K562 (cell line): ENCODE measurements at regions not wholly inside any gene's neighbourhood (a gene's known extent, or its start where the extent isn't known, plus 50 kb on each side); places are given as distances from the start of the nearest gene placed in this dataset.

Source experiments
- DNMT1 ChIP-seq: fragments of 450-650 bp; IDR thresholded peaks from 2 replicates; pipeline ENCODE4 v1.6.1; 2016; ENCODE audit warnings: antibody characterized with exemption, mild to moderate bottlenecking
- EGR1 ChIP-seq: fragments of 450-650 bp; conservative IDR thresholded peaks from 2 replicates; pipeline ENCODE4 v1.6.1; 2017; ENCODE audit warnings: mild to moderate bottlenecking
- ERF ChIP-seq: fragments of 450-650 bp; formaldehyde crosslinking; IDR thresholded peaks from 2 replicates; pipeline ENCODE4 v1.4.0; 2020; ENCODE audit warnings: mild to moderate bottlenecking, mixed read lengths
- IRF2 ChIP-seq: sonication (generic); formaldehyde crosslinking; IDR thresholded peaks from 2 replicates; pipeline ENCODE4 v1.8.1; 2022; ENCODE audit warnings: mild to moderate bottlenecking, missing genetic modification reagents
- MEF2A ChIP-seq: IDR thresholded peaks from 2 replicates; pipeline ENCODE4 v1.6.1; 2011; ENCODE audit warnings: low read depth, mild to moderate bottlenecking, low read length, moderate library complexity; ENCODE audit not compliant: control insufficient read depth
- POLR2G ChIP-seq: fragments of 200-400 bp; formaldehyde crosslinking; IDR thresholded peaks from 2 replicates; pipeline ENCODE4 v1.6.1; 2017; ENCODE audit warnings: low read depth, mild to moderate bottlenecking, antibody characterized with exemption, low read length, moderate library complexity
- PTBP1 ChIP-seq: fragments of 200-400 bp; formaldehyde crosslinking; IDR thresholded peaks from 2 replicates; pipeline ENCODE4 v1.6.1; 2017; ENCODE audit warnings: low read depth, low read length
- PYGO2 ChIP-seq: fragments of 450-650 bp; IDR thresholded peaks from 2 replicates; pipeline ENCODE4 v1.6.1; 2016; ENCODE audit warnings: mild to moderate bottlenecking, missing genetic modification characterization, moderate library complexity, missing compliant biosample characterization
- SPI1 ChIP-seq: IDR thresholded peaks from 2 replicates; pipeline ENCODE4 v1.6.1; 2011; ENCODE audit warnings: low read depth, low read length, control low read depth, borderline replicate concordance
- STAT5A ChIP-seq: IDR thresholded peaks from 2 replicates; pipeline ENCODE4 v1.6.1; 2012; ENCODE audit warnings: low read length, inconsistent platforms, borderline replicate concordance
- ZKSCAN3 ChIP-seq: fragments of 250-450 bp; sonication (Bioruptor Pico); IDR thresholded peaks from 2 replicates; pipeline ENCODE4 v1.4.0; 2020
- TF ChIP-seq, protein P1 (sequence below): fragments of 450-650 bp; IDR thresholded peaks from 2 replicates; pipeline ENCODE4 v1.7.1; 2018; ENCODE audit warnings: mild to moderate bottlenecking, low read depth; ENCODE audit not compliant: partially characterized antibody
- TF ChIP-seq, protein P2 (sequence below): fragments of 450-650 bp; formaldehyde crosslinking; IDR thresholded peaks from 2 replicates; pipeline ENCODE4 v1.4.0; 2020; ENCODE audit warnings: mild to moderate bottlenecking, moderate library complexity
- TF ChIP-seq, protein P3 (sequence below), 2 experiments: fragments of 450-650 bp; formaldehyde crosslinking in 1 of 2; IDR thresholded peaks; 2 replicates each; pipeline versions ENCODE4 v1.4.0 to v1.6.1; 2014 to 2020; ENCODE audit warnings: mild to moderate bottlenecking in 2 of 2, borderline replicate concordance in 1 of 2, low read depth in 1 of 2
- TF ChIP-seq, protein P4 (sequence below): fragments of 250-450 bp; sonication (Bioruptor Pico); IDR thresholded peaks from 2 replicates; pipeline ENCODE4 v1.4.0; 2020

DNA sequence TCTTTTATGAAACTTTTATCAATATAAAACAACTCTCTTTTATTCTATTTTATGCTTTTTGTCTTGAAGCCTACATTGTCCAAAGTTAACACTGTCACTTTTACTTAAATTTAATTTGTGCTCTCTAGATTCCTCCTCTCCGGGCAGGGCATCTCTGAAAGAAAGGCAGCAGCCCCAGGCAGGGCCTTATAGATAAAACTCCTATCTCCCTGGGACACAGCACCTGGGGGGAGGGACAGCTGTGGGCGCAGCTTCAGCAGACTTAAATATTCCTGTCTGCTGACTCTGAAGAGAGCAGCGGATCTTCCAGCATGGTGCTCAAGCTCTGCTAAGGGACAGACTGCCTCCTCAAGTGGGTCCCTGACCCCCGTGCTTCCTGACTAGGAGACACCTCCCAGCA is 447.7 kb upstream of the FANCL start (continued):
- TF ChIP-seq, protein P1, sequence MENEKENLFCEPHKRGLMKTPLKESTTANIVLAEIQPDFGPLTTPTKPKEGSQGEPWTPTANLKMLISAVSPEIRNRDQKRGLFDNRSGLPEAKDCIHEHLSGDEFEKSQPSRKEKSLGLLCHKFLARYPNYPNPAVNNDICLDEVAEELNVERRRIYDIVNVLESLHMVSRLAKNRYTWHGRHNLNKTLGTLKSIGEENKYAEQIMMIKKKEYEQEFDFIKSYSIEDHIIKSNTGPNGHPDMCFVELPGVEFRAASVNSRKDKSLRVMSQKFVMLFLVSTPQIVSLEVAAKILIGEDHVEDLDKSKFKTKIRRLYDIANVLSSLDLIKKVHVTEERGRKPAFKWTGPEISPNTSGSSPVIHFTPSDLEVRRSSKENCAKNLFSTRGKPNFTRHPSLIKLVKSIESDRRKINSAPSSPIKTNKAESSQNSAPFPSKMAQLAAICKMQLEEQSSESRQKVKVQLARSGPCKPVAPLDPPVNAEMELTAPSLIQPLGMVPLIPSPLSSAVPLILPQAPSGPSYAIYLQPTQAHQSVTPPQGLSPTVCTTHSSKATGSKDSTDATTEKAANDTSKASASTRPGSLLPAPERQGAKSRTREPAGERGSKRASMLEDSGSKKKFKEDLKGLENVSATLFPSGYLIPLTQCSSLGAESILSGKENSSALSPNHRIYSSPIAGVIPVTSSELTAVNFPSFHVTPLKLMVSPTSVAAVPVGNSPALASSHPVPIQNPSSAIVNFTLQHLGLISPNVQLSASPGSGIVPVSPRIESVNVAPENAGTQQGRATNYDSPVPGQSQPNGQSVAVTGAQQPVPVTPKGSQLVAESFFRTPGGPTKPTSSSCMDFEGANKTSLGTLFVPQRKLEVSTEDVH, result no peak
- TF ChIP-seq IRF2 (CRISPR knock-in tag) (no peak), PYGO2 (tag) (no peak), EGR1 (0 out of 2 replicates have a peak, but pooled peaks have one; percentile 11), PTBP1 (no peak), DNMT1 (no peak), MEF2A (0 out of 2 replicates have a peak, but pooled peaks have one; percentile 25), SPI1 (no peak), ZKSCAN3 (CRISPR knock-in tag) (no peak), STAT5A (peak; percentile 81; the same call in 1 of the 2 replicates), ERF (no peak), POLR2G (no peak)
- TF ChIP-seq, protein P2, sequence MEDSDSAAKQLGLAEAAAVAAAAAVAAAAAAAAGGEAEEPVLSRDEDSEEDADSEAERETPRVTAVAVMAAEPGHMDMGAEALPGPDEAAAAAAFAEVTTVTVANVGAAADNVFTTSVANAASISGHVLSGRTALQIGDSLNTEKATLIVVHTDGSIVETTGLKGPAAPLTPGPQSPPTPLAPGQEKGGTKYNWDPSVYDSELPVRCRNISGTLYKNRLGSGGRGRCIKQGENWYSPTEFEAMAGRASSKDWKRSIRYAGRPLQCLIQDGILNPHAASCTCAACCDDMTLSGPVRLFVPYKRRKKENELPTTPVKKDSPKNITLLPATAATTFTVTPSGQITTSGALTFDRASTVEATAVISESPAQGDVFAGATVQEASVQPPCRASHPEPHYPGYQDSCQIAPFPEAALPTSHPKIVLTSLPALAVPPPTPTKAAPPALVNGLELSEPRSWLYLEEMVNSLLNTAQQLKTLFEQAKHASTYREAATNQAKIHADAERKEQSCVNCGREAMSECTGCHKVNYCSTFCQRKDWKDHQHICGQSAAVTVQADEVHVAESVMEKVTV (CRISPR knock-in tag), result no peak
- TF ChIP-seq, protein P3, sequence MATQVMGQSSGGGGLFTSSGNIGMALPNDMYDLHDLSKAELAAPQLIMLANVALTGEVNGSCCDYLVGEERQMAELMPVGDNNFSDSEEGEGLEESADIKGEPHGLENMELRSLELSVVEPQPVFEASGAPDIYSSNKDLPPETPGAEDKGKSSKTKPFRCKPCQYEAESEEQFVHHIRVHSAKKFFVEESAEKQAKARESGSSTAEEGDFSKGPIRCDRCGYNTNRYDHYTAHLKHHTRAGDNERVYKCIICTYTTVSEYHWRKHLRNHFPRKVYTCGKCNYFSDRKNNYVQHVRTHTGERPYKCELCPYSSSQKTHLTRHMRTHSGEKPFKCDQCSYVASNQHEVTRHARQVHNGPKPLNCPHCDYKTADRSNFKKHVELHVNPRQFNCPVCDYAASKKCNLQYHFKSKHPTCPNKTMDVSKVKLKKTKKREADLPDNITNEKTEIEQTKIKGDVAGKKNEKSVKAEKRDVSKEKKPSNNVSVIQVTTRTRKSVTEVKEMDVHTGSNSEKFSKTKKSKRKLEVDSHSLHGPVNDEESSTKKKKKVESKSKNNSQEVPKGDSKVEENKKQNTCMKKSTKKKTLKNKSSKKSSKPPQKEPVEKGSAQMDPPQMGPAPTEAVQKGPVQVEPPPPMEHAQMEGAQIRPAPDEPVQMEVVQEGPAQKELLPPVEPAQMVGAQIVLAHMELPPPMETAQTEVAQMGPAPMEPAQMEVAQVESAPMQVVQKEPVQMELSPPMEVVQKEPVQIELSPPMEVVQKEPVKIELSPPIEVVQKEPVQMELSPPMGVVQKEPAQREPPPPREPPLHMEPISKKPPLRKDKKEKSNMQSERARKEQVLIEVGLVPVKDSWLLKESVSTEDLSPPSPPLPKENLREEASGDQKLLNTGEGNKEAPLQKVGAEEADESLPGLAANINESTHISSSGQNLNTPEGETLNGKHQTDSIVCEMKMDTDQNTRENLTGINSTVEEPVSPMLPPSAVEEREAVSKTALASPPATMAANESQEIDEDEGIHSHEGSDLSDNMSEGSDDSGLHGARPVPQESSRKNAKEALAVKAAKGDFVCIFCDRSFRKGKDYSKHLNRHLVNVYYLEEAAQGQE (IDR thresholded peaks at IDR 0.05; ENCODE audit: borderline replicate concordance), result no peak; the same call in 1 of the 2 replicates
- TF ChIP-seq, protein P3 (CRISPR knock-in tag; IDR thresholded peaks at IDR 0.05; ENCODE audit: low read depth), result no peak
- TF ChIP-seq, protein P4, sequence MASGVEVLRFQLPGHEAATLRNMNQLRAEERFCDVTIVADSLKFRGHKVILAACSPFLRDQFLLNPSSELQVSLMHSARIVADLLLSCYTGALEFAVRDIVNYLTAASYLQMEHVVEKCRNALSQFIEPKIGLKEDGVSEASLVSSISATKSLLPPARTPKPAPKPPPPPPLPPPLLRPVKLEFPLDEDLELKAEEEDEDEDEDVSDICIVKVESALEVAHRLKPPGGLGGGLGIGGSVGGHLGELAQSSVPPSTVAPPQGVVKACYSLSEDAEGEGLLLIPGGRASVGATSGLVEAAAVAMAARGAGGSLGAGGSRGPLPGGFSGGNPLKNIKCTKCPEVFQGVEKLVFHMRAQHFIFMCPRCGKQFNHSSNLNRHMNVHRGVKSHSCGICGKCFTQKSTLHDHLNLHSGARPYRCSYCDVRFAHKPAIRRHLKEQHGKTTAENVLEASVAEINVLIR (CRISPR knock-in tag), result no peak
